Right cardiac atrium (tissue), 5 donors: ENCODE measurements at regions not wholly inside any gene's neighbourhood (a gene's known extent, or its start where the extent isn't known, plus 50 kb on each side); places are given as distances from the start of the nearest gene placed in this dataset.
"Not testable (repeated sequence)": the region's sequence is repeated elsewhere in the genome, so short reads cannot be mapped to it uniquely, and the experiment has no call there.

ENCODE experiments used
- ATAC-seq, 2 donors: fragments of 200-7000 bp; cut with Tn5 transposase; one replicate each; pipeline versions ENCODE4 v1.8.0 to v1.9.1; 2020; ENCODE audit warnings: moderate library complexity in 2 of 2, mild to moderate bottlenecking in 1 of 2
- DNase-seq, 3 donors: peaks; one replicate each; pipeline ENCODE4 v3.0.0-alpha.2; 2020
- H3K27ac ChIP-seq: one replicate; pipeline ENCODE4 v1.5.1; 2013; ENCODE audit warnings: mild to moderate bottlenecking, low read length, control low read depth, moderate library complexity
- H3K27me3 ChIP-seq: one replicate; pipeline ENCODE4 v1.6.1; 2013; ENCODE audit not compliant: control insufficient read depth, insufficient read depth
- H3K4me1 ChIP-seq: one replicate; pipeline ENCODE4 v1.6.1; 2013; ENCODE audit warnings: low read length; ENCODE audit not compliant: control insufficient read depth, insufficient read depth
- H3K4me3 ChIP-seq: one replicate; pipeline ENCODE4 v1.5.1; 2013; ENCODE audit warnings: low read length, control low read depth
- H3K9me3 ChIP-seq: one replicate; pipeline ENCODE4 v1.6.1; 2013; ENCODE audit warnings: low read length; ENCODE audit not compliant: control insufficient read depth
- WGBS: extraction: QIAGEN DNeasy Blood & Tissue Kit; methylation state at CpG from one replicate; pipeline ENCODE4 v1.1.7; 2013; 5-methylcytosine and 5-hydroxymethylcytosine counted together
- intact Hi-C, 4 donors: fragments of 100-400 bp; cut with DNase I; formaldehyde crosslinking; loops; one replicate each; pipeline versions ENCODE4 v1.11.0 to v1.14.0; 2022 to 2023
- donor health status: healthy with polysubstance abuse.
- donor health status: DM: no; HTN: yes; CAD: no.
- donor health status: DM: no; HTN: no; CAD: no.
- donor health status: DM: no; HTN: yes; CAD: no; lungs with severe emphysema.
- donor health status: DM: yes; HTN: yes; CAD: no.

DNA sequence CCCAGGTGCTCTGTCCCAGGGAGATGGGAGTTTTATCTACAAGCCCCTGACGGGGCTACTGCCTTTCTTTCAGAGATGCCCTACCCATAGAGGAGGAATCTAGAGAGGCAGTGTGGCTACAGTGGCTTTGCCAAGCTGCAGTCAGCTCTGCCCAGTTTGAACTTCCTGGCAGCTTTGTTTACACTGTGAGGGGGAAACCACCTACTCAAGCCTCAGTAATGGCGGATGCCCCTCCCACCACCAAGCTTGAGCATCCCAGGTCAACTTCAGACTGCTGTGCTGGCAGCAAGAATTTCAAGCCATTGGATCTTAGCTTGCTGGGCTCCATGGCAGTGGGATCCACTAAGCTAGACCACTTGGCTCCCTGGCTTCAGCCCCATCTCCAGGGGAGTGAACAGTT lies 53.1 kb upstream of the TMEM252 start:
- intact Hi-C loops, result loop anchor here in 3 of 4 donors (10.0 kb wide), 3 partner anchors 91 to 421 kb away; partner anchors contain the start of gene PRKACG (in 1 of the 3)
- H3K27me3 ChIP-seq, H3K4me1 ChIP-seq, ATAC-seq, H3K4me3 ChIP-seq, H3K27ac ChIP-seq, DNase-seq, H3K9me3 ChIP-seq: not testable (repeated sequence)
- WGBS, result 81% methylated on average over 2 of the region's 2 CpGs

- Histone ChIP-seq H3K27me3 (no peaks in the 10 kb centered on the region), H3K4me1 (no peaks in the 10 kb centered on the region), H3K27ac (no peak overlapping the region), H3K4me3 (no peak overlapping the region), H3K9me3 (no peaks in the 10 kb centered on the region)
- intact Hi-C loops, result loop anchor here in 3 of 4 donors (5.0 to 10.0 kb wide), 4 partner anchors 89 to 419 kb away; partner anchors contain the start of gene PRKACG (in 1 of the 3)
- DNase-seq (no peak), ATAC-seq (peak in 1 of 2 donors; percentile 16)
- 74% methylated on average over 3 of the region's 3 CpGs for WGBS
Measured at GRCh38 chr9:68595868-68596267, 55.2 kb upstream of the TMEM252 start.

DNA sequence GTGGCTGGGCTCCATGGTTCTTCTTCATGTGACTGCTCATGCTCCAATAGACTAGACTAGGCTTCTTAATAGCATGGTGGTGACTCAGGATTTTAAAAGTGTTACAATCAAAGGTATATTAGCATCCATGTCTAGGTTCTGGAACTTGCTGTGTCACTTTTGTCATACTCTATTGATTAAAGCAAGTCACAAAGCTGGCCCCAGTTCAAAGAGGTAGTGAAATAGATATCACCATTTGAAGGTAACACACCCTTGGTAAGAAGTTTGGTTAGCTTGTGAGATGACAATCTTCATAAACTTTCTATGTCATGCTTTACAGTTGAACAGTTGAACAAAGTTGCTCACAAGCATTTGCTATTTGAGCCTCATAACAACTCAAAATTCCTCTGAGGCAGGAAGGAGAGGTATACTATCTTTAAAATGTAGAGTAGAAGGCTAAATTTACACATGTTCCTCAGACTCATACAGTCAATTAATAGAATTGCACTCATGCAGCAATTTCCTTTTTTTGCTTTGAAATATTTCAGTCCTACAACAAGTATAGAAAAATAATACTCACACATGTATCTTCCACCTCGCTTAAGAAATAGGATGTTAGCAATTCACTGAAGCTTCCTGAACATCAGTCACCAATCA lies 56.8 kb upstream of the TMEM252 start:
- no peak overlapping the region for H3K4me3 ChIP-seq
- no peaks in the 10 kb centered on the region for H3K4me1 ChIP-seq
- ATAC-seq, result no peak
- no peaks in the 10 kb centered on the region for H3K27me3 ChIP-seq
- DNase-seq, result no peak
- no peak overlapping the region for H3K27ac ChIP-seq
- WGBS, result 79% methylated on average over 1 of the region's 1 CpG
- H3K9me3 ChIP-seq, result no peaks in the 10 kb centered on the region
- intact Hi-C loops, result loop anchor here in 3 of 4 donors (5.0 to 10.0 kb wide), 4 partner anchors 87 to 417 kb away; partner anchors contain the start of gene PRKACG (in 1 of the 3)

DNA sequence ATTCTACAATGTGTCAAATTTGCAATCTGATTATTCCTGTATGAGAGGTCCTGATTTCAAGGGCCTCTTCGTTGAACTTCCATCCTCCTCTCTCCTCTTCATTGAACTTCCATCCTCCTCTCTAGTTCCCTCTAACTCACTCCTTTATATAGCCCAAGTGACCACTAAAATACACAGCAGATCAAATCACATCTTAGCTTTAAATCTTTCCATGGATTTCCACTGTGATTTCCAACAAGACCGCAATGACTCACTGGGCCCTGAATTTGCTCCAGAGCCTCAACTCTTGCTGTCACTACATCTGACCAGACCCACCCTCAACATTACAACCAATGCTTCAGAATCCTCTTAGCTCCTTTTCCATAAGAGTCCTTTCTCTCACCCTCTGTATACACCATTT lies 59.1 kb upstream of the TMEM252 start:
- no peaks in the 10 kb centered on the region for H3K4me1 ChIP-seq
- no peak overlapping the region for H3K27ac ChIP-seq
- intact Hi-C loops, result loop anchor here in 3 of 4 donors (5.0 to 10.0 kb wide), 4 partner anchors 85 to 415 kb away; partner anchors contain the start of gene PRKACG (in 1 of the 3)
- H3K27me3 ChIP-seq, result no peaks in the 10 kb centered on the region
- H3K4me3 ChIP-seq, result no peak overlapping the region
- no peak for ATAC-seq
- WGBS, result 81% methylated on average over 2 of the region's 2 CpGs
- DNase-seq, result no peak
- no peaks in the 10 kb centered on the region for H3K9me3 ChIP-seq

GRCh38 chr9:68601081-68601480 lies 60.4 kb upstream of the TMEM252 start:
- 70% methylated on average over 2 of the region's 2 CpGs for WGBS
- DNase-seq (no peak), ATAC-seq (no peak)
- intact Hi-C loops, result no loop called here
- H3K27me3 ChIP-seq, result no peaks in the 10 kb centered on the region
- H3K27ac ChIP-seq, result no peak overlapping the region
- H3K4me1 ChIP-seq, result no peaks in the 10 kb centered on the region
- H3K4me3 ChIP-seq, result no peak overlapping the region
- H3K9me3 ChIP-seq, result no peaks in the 10 kb centered on the region

DNA sequence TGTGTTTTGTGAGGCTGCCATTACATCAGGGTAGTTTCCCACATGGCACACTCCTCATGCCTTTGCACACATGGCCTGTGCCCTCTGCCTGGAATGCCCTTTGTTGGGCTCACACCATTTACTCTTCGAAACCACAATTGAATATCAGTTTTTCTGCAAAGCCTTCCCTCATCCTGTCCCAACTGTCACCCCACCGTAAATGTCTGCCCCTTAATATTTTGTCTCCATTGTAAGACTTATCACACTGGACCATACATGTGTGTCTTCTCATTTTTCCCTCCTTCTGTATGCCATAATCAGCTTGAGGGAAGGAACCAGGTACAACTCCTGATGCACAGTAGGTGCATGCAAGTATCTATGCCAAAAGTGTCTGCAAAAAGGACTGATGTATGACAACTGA lies 62.7 kb upstream of the TMEM252 start:
- intact Hi-C loops, result no loop called here
- ATAC-seq (no peak), DNase-seq (no peak)
- Histone ChIP-seq H3K4me3 (no peak overlapping the region), H3K27ac (no peak overlapping the region), H3K9me3 (no peaks in the 10 kb centered on the region), H3K4me1 (no peaks in the 10 kb centered on the region), H3K27me3 (no peaks in the 10 kb centered on the region)
- WGBS, result 85% methylated on average over 2 of the region's 2 CpGs

GRCh38 chr9:68608763-68609162 lies 68.1 kb upstream of the TMEM252 start:
- no peak overlapping the region for H3K4me3 ChIP-seq
- no peaks in the 10 kb centered on the region for H3K4me1 ChIP-seq
- ATAC-seq (no peak), DNase-seq (peak in 1 of 3 donors; percentile 51)
- intact Hi-C loops, result no loop called here
- no peak overlapping the region for H3K27ac ChIP-seq
- H3K9me3 ChIP-seq, result no peaks in the 10 kb centered on the region
- H3K27me3 ChIP-seq, result no peaks in the 10 kb centered on the region
- 85% methylated on average over 17 of the region's 17 CpGs for WGBS

DNA sequence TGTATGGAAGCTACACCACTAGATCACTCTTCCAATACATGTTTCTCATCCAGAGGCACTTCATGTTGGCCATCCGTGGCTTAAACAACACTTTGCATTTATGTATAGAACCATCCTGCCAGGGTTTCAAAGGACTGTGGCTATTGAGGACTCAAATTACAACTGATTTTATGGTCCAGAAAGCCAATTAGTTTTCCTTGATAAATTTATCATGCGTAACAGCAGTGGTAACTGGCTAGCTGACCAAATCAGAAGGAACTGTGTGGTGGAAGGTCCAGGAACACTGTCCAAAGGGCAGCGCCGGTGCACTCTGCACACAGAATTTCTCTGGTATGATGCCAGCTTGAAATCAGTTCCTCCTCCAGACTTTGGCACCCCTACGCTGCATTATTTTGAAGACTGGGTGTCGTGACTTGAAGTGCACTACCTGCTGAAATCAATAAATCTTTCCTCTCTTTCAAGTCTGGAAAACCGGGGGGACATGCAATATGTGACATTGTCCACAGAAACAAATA lies 69.3 kb upstream of the TMEM252 start:
- ATAC-seq (no peak), DNase-seq (no peak)
- H3K9me3 ChIP-seq, result no peaks in the 10 kb centered on the region
- H3K27ac ChIP-seq, result no peak overlapping the region
- 61% methylated on average over 7 of the region's 7 CpGs for WGBS
- intact Hi-C loops, result loop anchor here in 1 of 4 donors (10.0 kb wide), 1 partner anchor 65 kb away; no protein-coding TSS in a partner anchor
- H3K27me3 ChIP-seq, result no peaks in the 10 kb centered on the region
- no peak overlapping the region for H3K4me3 ChIP-seq
- H3K4me1 ChIP-seq, result no peaks in the 10 kb centered on the region

- DNase-seq, result no peak
- H3K27me3 ChIP-seq, result no peaks in the 10 kb centered on the region
- H3K9me3 ChIP-seq, result no peaks in the 10 kb centered on the region
- H3K4me1 ChIP-seq, result no peaks in the 10 kb centered on the region
- ATAC-seq, result no peak
- no peak overlapping the region for H3K4me3 ChIP-seq
- 79% methylated on average over 4 of the region's 4 CpGs for WGBS
- intact Hi-C loops, result loop anchor here in 1 of 4 donors (10.0 kb wide), 1 partner anchor 61 kb away; no protein-coding TSS in a partner anchor
- no peak overlapping the region for H3K27ac ChIP-seq
Measured at GRCh38 chr9:68614121-68614520, 73.4 kb upstream of the TMEM252 start.

- not testable (repeated sequence) for H3K4me3 ChIP-seq, H3K27ac ChIP-seq, H3K9me3 ChIP-seq, H3K27me3 ChIP-seq, DNase-seq, H3K4me1 ChIP-seq, ATAC-seq
- intact Hi-C loops, result loop anchor here in 1 of 4 donors (10.0 kb wide), 1 partner anchor 58 kb away; no protein-coding TSS in a partner anchor
- WGBS, result 96% methylated on average over 32 of the region's 32 CpGs
Measured at GRCh38 chr9:68617011-68617410, 76.3 kb upstream of the TMEM252 start.

DNA sequence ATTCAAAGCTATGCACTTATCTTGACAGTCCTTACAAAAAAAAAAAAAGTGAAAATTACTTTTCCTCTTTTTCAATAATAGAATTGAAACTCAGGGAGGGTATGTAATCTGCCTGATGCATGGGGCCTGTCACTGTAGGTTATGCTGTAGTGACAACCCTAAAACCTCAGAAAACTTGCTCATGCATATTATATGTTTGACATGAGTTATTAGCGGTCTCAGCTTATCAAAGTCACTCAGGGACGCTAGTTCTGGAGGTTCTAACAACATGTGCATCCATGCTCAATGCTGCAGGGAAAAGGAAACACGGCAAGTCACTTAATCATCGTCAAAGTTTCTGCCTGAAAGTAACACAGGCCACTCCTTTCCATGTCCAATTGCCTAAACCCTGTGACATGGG lies 78.4 kb upstream of the TMEM252 start:
- ATAC-seq (no peak), DNase-seq (no peak)
- Histone ChIP-seq H3K4me1 (no peaks in the 10 kb centered on the region), H3K27me3 (no peaks in the 10 kb centered on the region), H3K27ac (no peak overlapping the region), H3K9me3 (no peaks in the 10 kb centered on the region), H3K4me3 (no peak overlapping the region)
- 77% methylated on average over 4 of the region's 4 CpGs for WGBS
- intact Hi-C loops, result loop anchor here in 1 of 4 donors (10.0 kb wide), 1 partner anchor 56 kb away; no protein-coding TSS in a partner anchor
